ENCODE measurements at regions not wholly inside any gene's neighbourhood (a gene's known extent, or its start where the extent isn't known, plus 50 kb on each side); places are given as distances from the start of the nearest gene placed in this dataset.
"Not testable (repeated sequence)": the region's sequence is repeated elsewhere in the genome, so short reads cannot be mapped to it uniquely, and the experiment has no call there.

GRCh38 chr6:6873778-6874177 is 234.0 kb upstream of the RREB1 start:
- DNase-seq = peak in 1 of 3 donors; percentile 45
- peaks cover 58% of the 10 kb centered on the region for H3K4me1 Mint-ChIP-seq
- no peaks in the 10 kb centered on the region for H3K36me3 ChIP-seq (replicated peaks in 1 of 2; ENCODE audit: control insufficient read depth in 1 of 2, insufficient read depth in 2 of 2, low read length in 2 of 2)
- no peak overlapping the region for H2AFZ ChIP-seq (ENCODE audit: insufficient read depth, low read depth, low read length, poor library complexity, severe bottlenecking)
- no peaks in the 10 kb centered on the region for H3K9me3 ChIP-seq (replicated peaks in 1 of 2; ENCODE audit: control insufficient read depth in 1 of 2, insufficient read depth in 1 of 2, low read length in 2 of 2)
- no peaks in the 10 kb centered on the region for H3K36me3 Mint-ChIP-seq
- H3K4me2 ChIP-seq (replicated peaks; ENCODE audit: extremely low read depth, low read length, poor library complexity, severe bottlenecking) = no peak overlapping the region
- no peaks in the 10 kb centered on the region for H4K20me1 ChIP-seq (ENCODE audit: insufficient read depth, low read length)
- peaks cover 42 to 59% of the 10 kb centered on the region in 2 donors for H3K4me1 ChIP-seq (ENCODE audit: control insufficient read depth in 1 of 2, insufficient read depth in 2 of 2, low read length in 2 of 2)
- intact Hi-C loops (cut with micrococcal nuclease) = no loop called here
- no peak overlapping the region for H3K4me3 Mint-ChIP-seq
- TF ChIP-seq CTCF (IDR thresholded peaks at IDR 0.05) = no peak
- no peaks in the 10 kb centered on the region for H3K79me2 ChIP-seq (ENCODE audit: insufficient read depth, low read length)
- peak overlapping the region in 5 of 7 donors; percentile 2 to 81 (median 48) for H3K27ac Mint-ChIP-seq
- H3K9me3 Mint-ChIP-seq = peaks cover 0 to 5% (median 0%) of the 10 kb centered on the region in 7 donors
- no peaks in the 10 kb centered on the region for H3K27me3 ChIP-seq (ENCODE audit: control insufficient read depth in 2 of 2, insufficient read depth in 2 of 2, low read length in 2 of 2)
- no peak overlapping the region for H3K4me3 ChIP-seq (replicated peaks in 1 of 3; ENCODE audit: low read depth in 2 of 3, low read length in 3 of 3)
- 100% methylated on average over 1 of the region's 6 CpGs for WGBS (ENCODE audit: insufficient coverage)
- no peak overlapping the region for H3K9ac ChIP-seq (ENCODE audit: insufficient read depth, low read length, poor library complexity, severe bottlenecking)
- peak overlapping the region in 1 of 2 donors; percentile 10 for H3K27ac ChIP-seq (ENCODE audit: low read depth in 1 of 2, low read length in 2 of 2)
- H3K27me3 Mint-ChIP-seq (ENCODE audit: low read depth in 3 of 3) = no peaks in the 10 kb centered on the region

DNA sequence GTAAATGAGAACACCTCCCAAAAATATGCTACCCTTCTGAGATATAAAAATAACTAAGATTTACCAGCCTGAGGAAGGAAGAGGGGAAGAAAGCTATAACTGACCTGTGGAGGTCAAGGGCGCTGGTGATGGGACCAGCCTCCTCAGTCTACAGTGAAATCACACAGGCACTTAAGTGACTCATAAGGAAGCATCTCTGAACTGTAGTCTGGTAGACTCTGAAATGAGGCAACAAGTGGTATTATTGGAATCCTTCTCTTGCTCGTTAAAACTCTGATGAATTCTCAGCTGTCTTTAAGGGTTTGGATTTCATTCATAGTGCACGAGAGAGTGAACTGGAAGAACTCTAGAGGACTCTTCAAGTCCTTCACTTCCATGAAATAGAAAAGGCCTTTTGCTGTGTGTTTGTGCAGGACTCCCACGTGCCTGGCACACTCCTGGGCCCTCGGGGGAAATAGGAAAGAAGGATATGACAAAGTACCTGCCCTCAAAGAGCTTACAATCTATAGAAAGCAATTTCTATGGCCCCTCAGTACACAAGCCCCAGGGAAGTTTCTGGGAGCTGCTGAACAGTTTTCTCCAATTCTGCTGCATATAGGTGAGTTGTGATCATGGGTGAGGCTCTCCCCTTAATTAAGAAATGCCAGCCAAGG is 231.8 kb upstream of the RREB1 start:
- no peak for TF ChIP-seq CTCF (IDR thresholded peaks at IDR 0.05)
- peaks cover 0 to 6% (median 0%) of the 10 kb centered on the region in 3 donors for H3K27me3 Mint-ChIP-seq (ENCODE audit: low read depth in 3 of 3)

DNA sequence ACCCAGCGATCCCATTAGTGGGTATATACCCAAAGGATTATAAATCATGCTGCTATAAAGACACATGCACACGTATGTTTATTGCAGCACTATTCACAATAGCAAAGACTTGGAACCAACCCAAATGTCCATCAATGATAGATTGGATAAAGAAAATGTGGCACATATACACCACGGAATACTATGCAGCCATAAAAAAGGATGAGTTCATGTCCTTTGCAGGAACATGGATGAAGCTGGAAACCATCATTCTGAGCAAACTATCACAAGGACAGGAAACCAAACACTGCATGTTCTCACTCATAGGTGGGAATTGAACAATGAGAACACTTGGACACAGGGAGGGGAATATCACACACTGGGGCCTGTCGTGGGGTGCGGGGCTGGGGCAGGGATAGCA is 230.0 kb upstream of the RREB1 start:
- Mint-ChIP-seq H3K27ac (peak overlapping the region in 1 of 7 donors; percentile 83), H3K4me1 (peaks cover 72% of the 10 kb centered on the region), H3K9me3 (peaks cover 1 to 15% (median 8%) of the 10 kb centered on the region in 7 donors)
- H3K79me2 ChIP-seq (ENCODE audit: insufficient read depth, low read length); H3K36me3 Mint-ChIP-seq; H3K9me3 ChIP-seq (replicated peaks in 1 of 2; ENCODE audit: control insufficient read depth in 1 of 2, insufficient read depth in 1 of 2, low read length in 2 of 2); H3K4me3 Mint-ChIP-seq; H3K27ac ChIP-seq (ENCODE audit: low read depth in 1 of 2, low read length in 2 of 2); H3K27me3 Mint-ChIP-seq (ENCODE audit: low read depth in 3 of 3); DNase-seq; H2AFZ ChIP-seq (ENCODE audit: insufficient read depth, low read depth, low read length, poor library complexity, severe bottlenecking); H3K4me2 ChIP-seq (replicated peaks; ENCODE audit: extremely low read depth, low read length, poor library complexity, severe bottlenecking); H3K9ac ChIP-seq (ENCODE audit: insufficient read depth, low read length, poor library complexity, severe bottlenecking); H3K4me3 ChIP-seq (replicated peaks in 1 of 3; ENCODE audit: low read depth in 2 of 3, low read length in 3 of 3); H4K20me1 ChIP-seq (ENCODE audit: insufficient read depth, low read length); H3K36me3 ChIP-seq (replicated peaks in 1 of 2; ENCODE audit: control insufficient read depth in 1 of 2, insufficient read depth in 2 of 2, low read length in 2 of 2); H3K27me3 ChIP-seq (ENCODE audit: control insufficient read depth in 2 of 2, insufficient read depth in 2 of 2, low read length in 2 of 2): not testable (repeated sequence)
- H3K4me1 ChIP-seq (ENCODE audit: control insufficient read depth in 1 of 2, insufficient read depth in 2 of 2, low read length in 2 of 2) = peaks cover 58 to 68% of the 10 kb centered on the region in 2 donors
- no CpG with 5 or more reads among the region's 5 CpGs for whole genome bisulfite sequencing (ENCODE audit: insufficient coverage)
- intact Hi-C loops (cut with micrococcal nuclease) = loop anchor here in 1 of 2 donors (2.0 kb wide), 1 partner anchor 85 kb away; no protein-coding TSS in a partner anchor

More for the DNA sequence above, 231.8 kb upstream of the RREB1 start:
- peak; percentile 72 to 92 (median 86) for DNase-seq
- Mint-ChIP-seq H3K4me3 (no peak overlapping the region), H3K9me3 (peaks cover 0 to 15% (median 8%) of the 10 kb centered on the region in 7 donors), H3K27ac (peak overlapping the region; percentile 77 to 96 (median 85)), H3K36me3 (peaks cover 0 to 1% of the 10 kb centered on the region in 2 donors), H3K4me1 (peaks cover 62% of the 10 kb centered on the region)
- Histone ChIP-seq H3K9ac (ENCODE audit: insufficient read depth, low read length, poor library complexity, severe bottlenecking) (no peak overlapping the region), H3K9me3 (replicated peaks in 1 of 2; ENCODE audit: control insufficient read depth in 1 of 2, insufficient read depth in 1 of 2, low read length in 2 of 2) (peaks cover 0 to 3% of the 10 kb centered on the region in 2 donors), H3K4me3 (replicated peaks in 1 of 3; ENCODE audit: low read depth in 2 of 3, low read length in 3 of 3) (no peak overlapping the region), H3K27ac (ENCODE audit: low read depth in 1 of 2, low read length in 2 of 2) (peak overlapping the region; percentile 11 to 72), H4K20me1 (ENCODE audit: insufficient read depth, low read length) (no peaks in the 10 kb centered on the region), H3K4me1 (ENCODE audit: control insufficient read depth in 1 of 2, insufficient read depth in 2 of 2, low read length in 2 of 2) (peaks cover 46 to 61% of the 10 kb centered on the region in 2 donors), H3K27me3 (ENCODE audit: control insufficient read depth in 2 of 2, insufficient read depth in 2 of 2, low read length in 2 of 2) (no peaks in the 10 kb centered on the region), H3K4me2 (replicated peaks; ENCODE audit: extremely low read depth, low read length, poor library complexity, severe bottlenecking) (no peak overlapping the region), H2AFZ (ENCODE audit: insufficient read depth, low read depth, low read length, poor library complexity, severe bottlenecking) (no peak overlapping the region), H3K79me2 (ENCODE audit: insufficient read depth, low read length) (no peaks in the 10 kb centered on the region), H3K36me3 (replicated peaks in 1 of 2; ENCODE audit: control insufficient read depth in 1 of 2, insufficient read depth in 2 of 2, low read length in 2 of 2) (no peaks in the 10 kb centered on the region)
- WGBS (ENCODE audit: insufficient coverage) = no CpG with 5 or more reads among the region's 5 CpGs
- intact Hi-C loops (cut with micrococcal nuclease) = no loop called here

All from CD14-positive monocyte (primary cell).